IMR-90 (cell line): ENCODE measurements at regions not wholly inside any gene's neighbourhood (a gene's known extent, or its start where the extent isn't known, plus 50 kb on each side); places are given as distances from the start of the nearest gene placed in this dataset.

Experiments used
- CTCF ChIP-seq: conservative IDR thresholded peaks from 2 replicates; pipeline ENCODE4 v1.5.1; 2012; ENCODE audit warnings: mild to moderate bottlenecking, low read depth, low read length, improper control_type of control experiment
- ELK1 ChIP-seq: fragments of 150-350 bp; IDR thresholded peaks from 2 replicates; pipeline ENCODE4 v1.6.1; 2016; ENCODE audit warnings: low read depth, mild to moderate bottlenecking, low read length, moderate library complexity, borderline replicate concordance
- NFE2L2 ChIP-seq: fragments of 150-350 bp; IDR thresholded peaks from 2 replicates; pipeline ENCODE4 v1.6.1; 2016; ENCODE audit warnings: low read depth, mild to moderate bottlenecking, low read length
- POLR2A ChIP-seq: IDR thresholded peaks from 2 replicates; pipeline ENCODE4 v1.6.1; 2012; ENCODE audit warnings: mild to moderate bottlenecking, low read depth, low read length
- USF2 ChIP-seq: fragments of 150-350 bp; IDR thresholded peaks from 2 replicates; pipeline ENCODE4 v1.6.1; 2017; ENCODE audit warnings: mild to moderate bottlenecking, antibody characterized with exemption, low read length, low read depth

GRCh38 chr12:87922736-87923135 is 106.5 kb downstream of the C12orf50 start:
- TF ChIP-seq CTCF (no peak), POLR2A (no peak), NFE2L2 (no peak), ELK1 (no peak), USF2 (no peak)
